Small intestine (tissue), 7 donors: ENCODE measurements at regions not wholly inside any gene's neighbourhood (a gene's known extent, or its start where the extent isn't known, plus 50 kb on each side); places are given as distances from the start of the nearest gene placed in this dataset.

Source experiments
- DNase-seq, 2 donors: peaks; one replicate each; pipeline versions ENCODE4 v3.0.0 to v3.0.0-alpha.2; 2013
- FAIRE-seq: peaks from 2 replicates; lab custom pipeline; 2012; peaks lifted over from hg19 to GRCh38; lab: Jason Lieb, UNC
- H3K27ac ChIP-seq, 3 donors: one replicate each; pipeline ENCODE4 v1.5.1; 2013; ENCODE audit warnings: low read length in 2 of 3, mild to moderate bottlenecking in 2 of 3, control low read depth in 1 of 3, inconsistent platforms in 1 of 3, low read depth in 1 of 3, moderate library complexity in 1 of 3
- H3K27me3 ChIP-seq, 3 donors: one replicate each; pipeline ENCODE4 v1.6.1; 2013; ENCODE audit warnings: low read length in 3 of 3, inconsistent platforms in 1 of 3; ENCODE audit not compliant: control insufficient read depth in 3 of 3, insufficient read depth in 3 of 3
- H3K36me3 ChIP-seq, 3 donors: one replicate each; pipeline ENCODE4 v1.6.1; 2013; ENCODE audit warnings: low read length in 3 of 3, inconsistent platforms in 1 of 3, low read depth in 1 of 3, mild to moderate bottlenecking in 1 of 3, moderate library complexity in 1 of 3; ENCODE audit not compliant: control insufficient read depth in 3 of 3, insufficient read depth in 2 of 3
- H3K4me1 ChIP-seq, 3 donors: one replicate each; pipeline ENCODE4 v1.6.1; 2013; ENCODE audit warnings: low read length in 2 of 3, inconsistent platforms in 1 of 3, low read depth in 1 of 3, mild to moderate bottlenecking in 1 of 3, moderate library complexity in 1 of 3; ENCODE audit not compliant: control insufficient read depth in 3 of 3, insufficient read depth in 2 of 3
- H3K4me3 ChIP-seq, 3 donors: one replicate each; pipeline ENCODE4 v1.5.1; 2013; ENCODE audit warnings: low read length in 3 of 3, control low read depth in 1 of 3, inconsistent platforms in 1 of 3, low read depth in 1 of 3, mild to moderate bottlenecking in 1 of 3, moderate library complexity in 1 of 3
- H3K9me3 ChIP-seq, 2 donors: one replicate each; pipeline ENCODE4 v1.6.1; 2013; ENCODE audit warnings: low read depth in 1 of 2, low read length in 1 of 2; ENCODE audit not compliant: control insufficient read depth in 2 of 2, insufficient read depth in 1 of 2
- WGBS, 3 donors: extraction: QIAGEN DNeasy Blood & Tissue Kit; methylation state at CpG; one replicate each; pipeline ENCODE4 v1.1.7; 2013; 5-methylcytosine and 5-hydroxymethylcytosine counted together
- donor health status: healthy with polysubstance abuse.
- donor health status: control.
- donor health status: control.
- donor health status: Bipolar disorder and iron deficiency.
- donor health status: healthy.

DNA sequence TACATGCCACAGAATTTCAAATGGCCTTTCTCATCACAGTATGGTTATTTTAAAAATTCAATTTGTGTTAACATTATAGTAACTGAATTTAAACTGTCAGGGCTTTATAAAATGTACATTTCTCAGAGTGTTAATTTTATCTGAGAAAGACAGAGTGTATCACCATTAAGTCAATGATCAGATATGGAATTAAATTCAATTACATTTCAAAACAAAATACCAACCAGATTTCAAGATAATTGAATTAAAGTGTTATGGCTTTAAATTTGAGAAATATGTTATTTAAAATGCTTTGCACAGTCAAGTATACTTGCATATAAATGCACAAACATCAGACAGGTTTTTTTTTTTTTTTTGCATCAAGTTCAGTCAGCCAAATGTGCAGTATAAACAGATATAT, 1574.4 kb downstream of the BRINP3 start:
- Histone ChIP-seq H3K4me3 (no peak overlapping the region), H3K36me3 (no peaks in the 10 kb centered on the region), H3K27me3 (no peaks in the 10 kb centered on the region), H3K9me3 (no peaks in the 10 kb centered on the region), H3K27ac (no peak overlapping the region), H3K4me1 (no peaks in the 10 kb centered on the region)
- DNase-seq: no peak
- no peak for FAIRE-seq

DNA sequence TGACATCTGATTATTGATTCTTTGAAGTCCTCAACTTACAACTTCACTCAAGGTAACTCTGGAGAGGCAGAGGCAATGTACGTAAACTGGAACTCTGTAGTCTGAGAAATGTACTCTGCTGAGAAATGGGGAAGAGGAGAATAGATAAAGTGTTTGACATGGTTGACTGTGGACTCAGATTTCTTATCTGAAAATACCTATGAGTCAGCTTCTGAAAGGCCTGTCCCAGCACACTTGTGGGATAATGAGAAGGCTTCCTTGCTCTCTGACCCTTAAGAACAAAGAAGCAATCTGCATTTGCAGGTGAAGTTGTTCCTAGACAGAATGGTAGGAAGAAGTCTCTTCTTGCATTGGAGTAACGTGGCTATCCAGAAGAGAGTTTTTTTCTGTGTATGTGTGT, 1573.5 kb downstream of the BRINP3 start:
- Histone ChIP-seq H3K4me3 (no peak overlapping the region), H3K9me3 (no peaks in the 10 kb centered on the region), H3K27me3 (no peaks in the 10 kb centered on the region), H3K4me1 (no peaks in the 10 kb centered on the region), H3K36me3 (no peaks in the 10 kb centered on the region), H3K27ac (no peak overlapping the region)
- 11 to 54% (median 36%) methylated on average over 2 of the region's 2 CpGs for whole genome bisulfite sequencing, 3 donors
- DNase-seq: peak; percentile 0 to 3
- no peak for FAIRE-seq

DNA sequence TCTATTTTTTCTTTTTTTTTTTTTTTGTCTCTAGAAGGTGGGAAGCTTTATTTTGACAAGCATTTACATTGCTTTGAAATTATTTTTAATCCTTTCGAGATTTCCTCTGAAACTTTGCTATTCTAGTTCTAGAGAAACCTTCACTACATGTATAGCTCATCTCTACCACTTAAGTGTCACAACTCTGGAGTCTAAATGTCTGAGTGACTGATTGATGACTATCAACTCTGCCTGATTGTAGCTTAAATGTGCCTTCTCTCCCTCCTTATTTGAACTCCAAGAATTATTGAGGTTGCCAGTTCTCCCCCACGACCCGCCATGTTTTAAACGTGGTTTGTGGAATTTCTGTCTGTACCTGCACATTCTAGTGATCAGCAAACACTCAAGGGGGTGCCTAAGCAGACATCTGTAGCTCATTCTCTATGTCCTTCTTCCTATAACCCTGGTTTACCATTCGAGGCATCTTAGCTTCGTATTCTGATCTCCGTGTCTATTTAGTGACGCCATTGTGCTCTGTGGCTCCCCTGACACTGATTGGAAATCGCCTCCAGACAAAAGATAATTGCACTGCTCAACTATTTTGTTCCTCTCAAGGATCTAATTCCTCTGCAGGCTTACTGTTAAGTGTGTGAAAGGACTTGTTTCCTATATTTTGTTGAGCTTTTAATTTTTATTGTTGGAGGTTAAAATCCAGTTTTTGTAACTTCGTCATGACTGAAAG, 1570.6 kb downstream of the BRINP3 start:
- no peak overlapping the region for H3K27ac ChIP-seq
- H3K27me3 ChIP-seq: no peaks in the 10 kb centered on the region
- no peak overlapping the region for H3K4me3 ChIP-seq
- no peaks in the 10 kb centered on the region for H3K36me3 ChIP-seq
- H3K9me3 ChIP-seq: no peaks in the 10 kb centered on the region
- FAIRE-seq (no peak), DNase-seq (no peak)
- H3K4me1 ChIP-seq: no peaks in the 10 kb centered on the region
- 82 to 86% (median 84%) methylated on average over 10 of the region's 10 CpGs for WGBS, 3 donors

DNA sequence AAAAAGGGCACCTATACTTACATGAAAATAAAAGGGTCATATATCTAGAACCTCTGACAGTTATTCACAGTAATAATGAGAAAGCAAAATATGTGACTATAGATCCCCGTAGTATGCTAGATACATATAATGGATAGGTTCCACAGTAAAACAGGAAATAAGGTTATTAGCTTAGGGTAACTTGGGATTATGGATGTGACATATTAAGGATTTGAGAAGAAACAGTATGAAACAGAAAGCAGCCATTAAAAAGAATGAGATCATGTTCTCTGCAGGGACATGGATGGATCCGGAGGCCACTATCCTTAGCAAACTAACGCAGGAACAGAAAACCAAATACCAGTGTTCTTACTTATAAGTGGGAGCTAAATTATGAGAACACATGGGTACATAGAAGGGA, 1547.3 kb downstream of the BRINP3 start:
- WGBS, 3 donors: 86 to 89% (median 88%) methylated on average over 3 of the region's 3 CpGs
- no peak for FAIRE-seq

DNA sequence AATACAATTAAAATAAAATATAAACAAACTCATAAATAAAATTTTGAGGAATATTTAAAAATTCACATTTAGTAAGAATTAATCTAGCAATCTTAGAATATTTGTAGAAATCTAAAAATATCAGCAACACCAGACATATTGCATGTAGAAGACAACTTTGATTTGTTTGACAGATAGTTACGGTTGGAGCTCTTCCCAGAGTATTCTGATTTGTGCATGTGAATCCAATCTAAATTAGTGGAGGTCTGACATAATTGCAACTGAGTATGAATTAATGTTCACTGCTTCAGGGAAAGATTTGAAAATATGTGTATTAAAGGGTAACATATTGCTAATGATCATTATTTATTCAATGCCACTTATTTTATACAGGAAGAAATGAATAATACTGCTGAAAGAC, 1546.2 kb downstream of the BRINP3 start:
- Histone ChIP-seq H3K9me3 (no peaks in the 10 kb centered on the region), H3K27ac (no peak overlapping the region), H3K4me1 (no peaks in the 10 kb centered on the region), H3K27me3 (no peaks in the 10 kb centered on the region), H3K4me3 (no peak overlapping the region), H3K36me3 (no peaks in the 10 kb centered on the region)
- WGBS, 3 donors: 76 to 87% (median 87%) methylated on average over 1 of the region's 1 CpG
- FAIRE-seq: peak; percentile 47
- DNase-seq: no peak

More for the DNA sequence above, 1547.3 kb downstream of the BRINP3 start:
- no peak overlapping the region for H3K27ac ChIP-seq
- H3K4me3 ChIP-seq: no peak overlapping the region
- no peaks in the 10 kb centered on the region for H3K4me1 ChIP-seq
- no peak for DNase-seq
- H3K9me3 ChIP-seq: no peaks in the 10 kb centered on the region
- H3K27me3 ChIP-seq: no peaks in the 10 kb centered on the region
- H3K36me3 ChIP-seq: no peaks in the 10 kb centered on the region

DNA sequence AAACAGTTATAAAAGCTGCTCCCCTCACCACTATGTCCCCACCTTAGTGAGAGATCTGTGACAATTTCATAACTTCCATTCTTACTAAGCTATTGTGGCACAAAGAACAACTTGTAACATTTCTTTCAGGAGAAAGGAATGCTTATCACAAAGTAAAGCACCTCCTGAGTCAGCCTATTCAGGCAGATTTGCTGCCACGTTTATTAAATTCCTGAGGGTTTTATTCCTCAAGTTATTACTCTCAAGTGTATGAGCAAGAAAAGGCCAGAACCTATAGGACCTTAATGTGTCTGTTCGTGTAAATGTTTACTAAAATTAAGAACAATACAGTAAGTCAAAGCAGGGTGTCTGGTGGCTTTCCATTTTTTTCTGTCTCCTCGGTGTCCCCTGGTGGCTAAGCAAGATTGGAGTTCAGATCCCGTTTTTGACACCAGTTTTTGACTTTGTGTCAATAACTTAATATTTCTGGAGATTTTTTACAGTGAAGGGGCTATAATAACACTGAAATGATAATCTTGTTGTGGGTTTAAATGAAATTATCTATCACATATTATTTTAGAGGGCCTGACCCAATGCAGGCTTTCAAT, 1539.6 kb downstream of the BRINP3 start:
- WGBS, 3 donors: 27 to 39% (median 29%) methylated on average over 4 of the region's 4 CpGs
- no peak for FAIRE-seq

DNA sequence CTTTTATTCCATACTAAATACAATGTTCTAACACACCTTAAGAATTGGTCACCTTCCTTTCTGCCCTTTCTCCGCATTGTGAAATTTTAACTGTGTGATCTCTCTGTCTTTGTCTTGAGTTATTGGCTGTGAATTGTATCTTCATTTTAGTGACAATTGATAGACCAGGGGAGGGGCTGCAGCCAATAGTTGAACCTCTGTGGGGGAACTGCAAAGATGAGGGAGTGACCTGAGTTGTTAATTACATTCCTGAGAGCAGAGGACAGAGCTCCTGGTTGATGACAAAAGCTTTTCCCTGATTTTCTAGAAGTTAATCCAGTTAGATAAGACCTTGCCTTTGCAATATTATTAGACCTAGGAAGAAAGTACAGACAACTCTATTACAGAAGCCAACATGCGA, 1535.7 kb downstream of the BRINP3 start:
- FAIRE-seq: no peak

More for the DNA sequence above, 1539.6 kb downstream of the BRINP3 start:
- Histone ChIP-seq H3K4me1 (no peaks in the 10 kb centered on the region), H3K36me3 (no peaks in the 10 kb centered on the region), H3K9me3 (no peaks in the 10 kb centered on the region), H3K4me3 (no peak overlapping the region), H3K27me3 (no peaks in the 10 kb centered on the region), H3K27ac (no peak overlapping the region)
- no peak for DNase-seq

DNA sequence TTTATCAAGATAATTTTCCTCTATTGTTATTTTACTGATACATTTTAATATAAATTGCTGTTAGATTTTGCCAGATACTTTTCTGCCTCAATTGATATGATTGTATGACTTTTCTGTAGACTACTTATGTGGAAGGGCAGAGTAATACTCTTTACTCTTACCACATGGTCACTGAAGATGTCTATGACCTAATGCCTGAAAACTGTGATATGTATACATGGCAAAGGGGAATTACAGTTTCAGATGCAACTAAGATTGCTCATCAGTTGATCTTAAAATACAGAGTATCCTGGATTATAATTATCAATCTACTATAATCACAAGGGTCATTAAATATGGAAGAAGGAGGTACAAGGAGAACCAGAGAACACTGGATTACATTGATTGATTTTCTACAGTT, 1528.0 kb downstream of the BRINP3 start:
- Histone ChIP-seq H3K36me3 (no peaks in the 10 kb centered on the region), H3K4me3 (no peak overlapping the region), H3K27me3 (no peaks in the 10 kb centered on the region), H3K9me3 (no peaks in the 10 kb centered on the region), H3K27ac (no peak overlapping the region), H3K4me1 (no peaks in the 10 kb centered on the region)
- FAIRE-seq: no peak
- DNase-seq: no peak

More for the DNA sequence above, 1535.7 kb downstream of the BRINP3 start:
- Histone ChIP-seq H3K4me1 (no peaks in the 10 kb centered on the region), H3K9me3 (no peaks in the 10 kb centered on the region), H3K27me3 (no peaks in the 10 kb centered on the region), H3K36me3 (no peaks in the 10 kb centered on the region), H3K4me3 (no peak overlapping the region), H3K27ac (no peak overlapping the region)
- WGBS, 3 donors: 69 to 82% (median 70%) methylated on average over 2 of the region's 2 CpGs
- DNase-seq: no peak
